A172 (cell line): ENCODE measurements at regions not wholly inside any gene's neighbourhood (a gene's known extent, or its start where the extent isn't known, plus 50 kb on each side); places are given as distances from the start of the nearest gene placed in this dataset.
"Not testable (repeated sequence)": the region's sequence is repeated elsewhere in the genome, so short reads cannot be mapped to it uniquely, and the experiment has no call there.

ENCODE experiments used
- DNase-seq: peaks from one replicate; pipeline ENCODE4 v3.0.0-alpha.2; 2015; ENCODE audit warnings: low spot score

DNA sequence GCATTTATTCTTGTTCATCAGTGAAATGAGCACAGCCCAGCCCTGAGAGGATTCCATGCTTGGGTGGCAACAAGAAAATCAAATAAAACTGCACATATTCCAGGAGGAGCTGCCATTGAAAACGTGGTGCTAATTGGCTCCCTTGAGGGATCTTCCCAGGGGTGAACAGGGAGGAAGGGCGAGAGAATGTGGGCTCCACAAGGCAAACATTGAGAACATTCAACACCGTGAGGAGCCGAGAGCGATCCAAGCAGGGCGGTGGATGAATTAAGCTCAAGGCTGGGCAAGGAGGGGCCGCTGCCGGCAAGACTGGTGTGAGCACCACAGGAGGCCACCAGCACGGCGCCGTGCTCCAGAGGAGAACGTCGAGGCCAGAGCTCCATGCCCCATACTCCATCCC is 166.9 kb downstream of the C16orf95 start:
- DNase-seq: no peak

GRCh38 chr16:87150681-87151280 is 166.4 kb downstream of the C16orf95 start:
- no peak for DNase-seq

- no peak for DNase-seq
These were observed 164.9 kb downstream of the C16orf95 start for GRCh38 chr16:87152221-87152755.

DNA sequence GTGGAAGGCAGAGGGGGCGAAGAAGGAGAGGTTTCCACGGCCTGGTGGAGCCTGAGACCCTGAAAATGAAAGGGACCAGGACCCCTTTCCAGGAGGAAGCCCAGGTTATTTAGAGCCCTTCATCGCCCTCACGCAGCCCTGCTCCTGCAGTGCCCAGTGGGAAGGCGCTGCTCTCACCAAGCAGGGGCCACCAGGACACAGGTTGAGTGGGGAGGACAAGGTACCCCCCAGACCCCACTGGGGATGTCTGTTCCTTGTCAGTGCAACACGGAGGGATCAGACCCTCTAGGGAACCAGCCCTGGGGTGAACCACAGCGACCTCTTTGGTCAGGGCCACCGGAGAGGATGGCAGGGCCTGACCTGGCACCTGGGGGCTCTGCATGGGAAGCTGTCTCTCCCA is 163.9 kb downstream of the C16orf95 start:
- no peak for DNase-seq

- not testable (repeated sequence) for DNase-seq
These were observed 161.9 kb downstream of the C16orf95 start for GRCh38 chr16:87155315-87155714.

GRCh38 chr16:87156195-87156594 is 161.0 kb downstream of the C16orf95 start:
- no peak for DNase-seq

DNA sequence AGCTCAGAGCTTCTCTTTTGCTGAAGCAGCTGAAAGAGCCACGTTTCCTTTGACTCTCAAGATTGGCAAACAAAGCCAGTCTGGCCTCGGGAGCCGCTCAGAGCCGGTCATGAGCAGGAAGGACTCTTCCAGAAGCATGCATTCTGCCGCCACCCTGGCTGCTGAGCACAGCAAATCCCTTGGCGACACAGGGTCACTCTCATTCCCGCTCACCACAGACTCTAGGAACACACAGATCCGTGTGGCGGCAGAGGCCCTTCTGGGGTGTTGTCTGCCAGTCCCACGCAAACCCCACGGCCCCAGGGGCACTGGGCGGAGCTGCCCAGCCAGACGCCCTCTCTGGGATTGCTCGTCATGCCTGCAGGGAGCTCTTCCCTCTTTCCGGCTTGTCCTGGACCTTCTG is 157.0 kb downstream of the C16orf95 start:
- no peak for DNase-seq

DNA sequence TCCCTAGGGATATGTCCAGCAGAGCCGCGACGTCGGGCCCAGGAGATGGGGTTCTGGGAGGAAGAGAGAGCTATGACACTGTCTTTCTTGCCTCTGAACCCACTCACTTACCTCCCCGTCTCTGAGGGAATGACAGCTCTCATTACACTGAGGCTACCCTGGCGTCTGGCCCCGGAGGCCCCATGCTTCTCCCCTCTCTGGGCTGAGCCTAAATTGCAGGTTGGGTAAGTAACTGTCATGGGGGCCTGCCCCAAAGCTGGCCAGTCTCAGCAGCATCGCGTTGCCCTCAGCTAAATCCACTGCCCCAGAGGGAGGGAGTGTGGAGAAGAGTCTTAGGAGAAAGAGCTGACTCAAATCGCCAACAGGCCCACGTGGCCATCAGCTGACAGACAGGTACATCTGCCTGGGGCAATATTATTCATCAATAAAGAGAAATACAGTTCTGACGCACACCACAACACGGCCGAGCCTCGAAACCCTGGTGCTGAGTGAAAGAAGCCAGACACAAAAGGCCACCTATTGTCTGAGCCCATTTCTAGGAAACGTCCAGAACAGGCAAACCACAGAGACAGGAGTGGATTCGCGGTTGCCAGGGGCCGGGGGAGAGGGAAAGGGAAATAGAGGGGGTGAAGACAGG is 156.4 kb downstream of the C16orf95 start:
- DNase-seq: no peak

GRCh38 chr16:87161410-87161809 is 155.8 kb downstream of the C16orf95 start:
- DNase-seq: not testable (repeated sequence)

- no peak for DNase-seq
These were observed 155.1 kb downstream of the C16orf95 start for GRCh38 chr16:87161822-87162676.

- DNase-seq: not testable (repeated sequence)
These were observed 154.4 kb downstream of the C16orf95 start for GRCh38 chr16:87162799-87163198.

DNA sequence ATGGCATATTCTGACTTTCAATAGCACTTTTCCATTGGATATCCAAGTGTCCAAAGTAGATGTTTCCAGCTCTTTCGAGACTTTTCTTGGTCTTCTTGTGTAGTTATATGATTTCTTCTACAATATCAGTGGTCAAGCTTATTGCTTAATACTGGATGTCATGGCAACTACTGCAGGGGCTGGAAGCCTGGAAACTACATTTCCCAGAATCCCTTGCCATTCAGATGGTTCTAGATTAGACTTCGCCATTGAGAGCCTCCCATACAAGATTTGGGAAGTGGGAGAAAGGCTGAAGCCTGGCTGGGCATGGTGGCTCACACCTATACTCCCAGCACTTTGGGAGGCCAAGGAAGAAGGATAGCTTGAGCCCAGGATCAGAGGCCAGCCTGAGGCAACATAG is 153.6 kb downstream of the C16orf95 start:
- no peak for DNase-seq

DNA sequence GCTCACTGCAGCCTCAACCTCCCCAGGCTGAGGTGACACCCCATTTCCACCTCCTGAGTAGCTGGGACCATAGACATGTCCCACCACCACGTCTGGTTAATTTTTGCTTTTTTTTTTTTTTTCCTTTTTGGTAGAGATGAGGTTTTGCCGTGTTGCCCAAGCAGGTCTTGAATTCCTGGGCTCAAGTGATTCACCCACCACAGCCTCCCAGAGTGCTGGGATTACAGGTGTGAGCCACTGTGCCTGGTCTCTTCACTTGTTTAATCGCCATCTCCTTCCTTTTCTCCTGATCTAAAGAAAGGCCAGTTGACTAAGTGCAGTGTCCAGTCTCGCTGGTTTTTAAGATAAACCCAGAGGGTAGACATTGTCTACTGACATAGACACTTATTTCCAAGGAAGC is 152.0 kb downstream of the C16orf95 start:
- no peak for DNase-seq

GRCh38 chr16:87165885-87166284 is 151.3 kb downstream of the C16orf95 start:
- no peak for DNase-seq

DNA sequence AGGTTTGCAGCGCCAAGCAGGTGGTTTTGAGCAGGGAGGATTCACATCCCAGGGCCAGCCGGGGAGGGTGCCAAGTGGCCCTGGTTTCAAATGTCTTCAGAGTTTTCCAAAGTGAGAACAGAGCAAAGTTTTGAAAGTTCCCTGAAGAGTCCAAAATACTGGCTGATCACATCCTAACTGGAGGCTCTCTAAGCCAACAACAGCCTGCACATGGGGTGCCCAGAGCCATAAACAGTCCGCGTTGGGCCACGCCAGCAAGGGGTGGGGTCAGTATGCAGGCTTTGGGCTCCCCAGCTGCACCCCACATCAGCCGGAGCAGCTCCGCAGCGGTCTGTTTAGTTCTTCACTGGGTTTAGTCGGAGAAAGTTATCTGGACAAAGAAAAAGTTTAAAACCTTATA is 150.9 kb downstream of the C16orf95 start:
- DNase-seq: no peak

DNA sequence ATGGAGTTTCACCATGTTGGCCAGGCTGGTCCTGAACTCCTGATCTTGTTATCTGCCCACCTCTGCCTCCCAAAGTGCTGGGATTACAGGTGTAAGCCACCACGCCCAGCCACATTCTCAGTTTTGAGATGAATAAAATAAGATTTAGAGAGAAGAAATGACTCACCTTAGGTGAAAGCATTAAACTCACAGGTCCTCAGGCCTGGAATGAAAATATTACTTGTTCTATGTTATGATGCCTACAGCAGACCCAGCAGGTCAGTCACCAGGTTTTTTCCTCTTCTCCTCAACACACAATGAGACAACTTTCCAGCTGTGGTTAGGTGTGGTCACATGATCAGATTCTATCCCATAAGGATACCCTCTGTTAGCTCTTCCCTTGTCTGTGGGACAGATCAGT is 150.3 kb downstream of the C16orf95 start:
- no peak for DNase-seq

DNA sequence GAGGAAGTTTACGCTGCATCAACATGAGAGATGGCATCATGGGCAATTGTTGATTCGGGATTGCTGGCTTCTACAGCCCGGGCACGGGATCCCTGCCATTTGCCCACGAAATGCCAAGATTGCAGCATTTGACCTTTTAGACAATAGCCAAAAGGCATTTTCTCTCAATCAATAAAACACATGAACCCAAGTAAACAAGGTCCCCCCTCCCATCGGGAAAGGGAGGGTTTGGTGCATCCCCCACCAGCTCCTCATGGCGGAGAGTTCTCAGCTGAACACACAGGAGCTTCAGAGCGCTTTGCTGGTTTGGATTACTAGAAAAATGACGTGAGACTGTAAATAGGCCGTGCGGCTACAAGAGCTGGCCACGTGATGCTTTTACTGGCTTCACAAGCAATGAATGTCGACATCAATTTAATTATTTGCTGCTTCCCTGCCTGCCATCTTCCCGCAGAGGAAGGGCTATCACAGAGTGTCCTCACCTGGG is 147.6 kb downstream of the C16orf95 start:
- DNase-seq: no peak

- no peak for DNase-seq
These were observed 146.9 kb downstream of the C16orf95 start for GRCh38 chr16:87170310-87170709.

DNA sequence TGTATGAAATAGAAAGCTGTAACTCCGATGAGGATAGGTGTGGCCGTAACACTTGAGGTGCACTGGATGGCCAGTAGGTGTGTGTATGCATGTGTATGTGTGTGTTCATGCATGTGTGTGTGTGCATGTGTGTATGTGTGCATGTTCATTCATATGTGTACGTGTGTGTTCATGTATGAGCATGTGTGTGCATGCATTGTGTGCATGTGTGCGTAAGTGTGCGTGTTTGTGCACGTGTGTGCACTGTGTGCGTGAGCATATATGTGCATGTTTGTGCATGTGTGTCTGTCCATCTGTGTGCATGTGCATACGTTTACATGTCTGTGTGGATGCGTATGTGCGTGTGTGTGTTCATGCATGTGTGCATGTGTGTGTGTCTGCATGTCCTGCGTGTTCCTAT is 145.5 kb downstream of the C16orf95 start:
- no peak for DNase-seq

GRCh38 chr16:87172632-87173031 is 144.6 kb downstream of the C16orf95 start:
- DNase-seq: no peak

GRCh38 chr16:87173294-87173893 is 143.8 kb downstream of the C16orf95 start:
- no peak for DNase-seq

DNA sequence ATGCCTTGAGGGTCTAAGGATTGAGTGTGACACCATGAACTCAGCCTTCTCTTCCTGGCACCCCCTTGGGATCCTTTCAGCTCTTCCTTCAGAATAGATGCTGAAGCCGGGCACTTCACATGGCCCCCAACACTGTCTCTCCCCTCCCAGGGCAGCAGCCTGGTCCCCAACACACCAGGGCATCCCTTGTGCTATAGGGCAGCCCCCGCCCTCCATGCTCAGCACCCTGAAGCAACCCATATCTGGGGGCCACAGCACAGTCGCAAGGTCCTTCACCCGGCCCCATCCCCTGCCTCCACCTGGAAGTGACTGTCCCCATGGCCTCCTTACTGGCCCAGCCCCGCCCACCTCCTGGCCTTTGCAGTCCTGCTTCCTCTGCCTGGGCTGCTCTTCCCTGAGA is 143.1 kb downstream of the C16orf95 start:
- no peak for DNase-seq
